C4-2B (cell line): ENCODE measurements at regions not wholly inside any gene's neighbourhood (a gene's known extent, or its start where the extent isn't known, plus 50 kb on each side); places are given as distances from the start of the nearest gene placed in this dataset.

ENCODE experiments used
- CTCF ChIP-seq: fragments of 450-650 bp; conservative IDR thresholded peaks from 2 replicates; pipeline ENCODE4 v1.5.1; 2017; ENCODE audit warnings: mild to moderate bottlenecking
- ZFX ChIP-seq: fragments of 450-650 bp; IDR thresholded peaks from 2 replicates; pipeline ENCODE4 v1.6.1; 2017

- TF ChIP-seq CTCF (no peak), ZFX (no peak)
Measured at GRCh38 chr13:68066879-68067513, 836.9 kb upstream of the PCDH9 start.
